Astrocyte of the cerebellum (primary cell): ENCODE measurements at regions not wholly inside any gene's neighbourhood (a gene's known extent, or its start where the extent isn't known, plus 50 kb on each side); places are given as distances from the start of the nearest gene placed in this dataset.

ENCODE experiments used
- DNase-seq: peaks from one replicate; pipeline ENCODE4 v3.0.0-alpha.2; 2011; ENCODE audit warnings: low read depth
- H3K4me3 ChIP-seq: 2 replicates; pipeline ENCODE4 v1.5.1; 2011; ENCODE audit warnings: mild to moderate bottlenecking, low read depth, low read length, moderate library complexity
- CTCF ChIP-seq: IDR thresholded peaks from 2 replicates; pipeline ENCODE4 v1.5.1; 2012; ENCODE audit warnings: low read length, low read depth, moderate library complexity, mild to moderate bottlenecking; ENCODE audit errors: missing control alignments
- in situ Hi-C: cut with HindIII; loops from 2 replicates; pipeline ENCODE4 v1.10.0; 2017; ENCODE audit warnings: low sequenced_read_pairs

- DNase-seq: no peak
- TF ChIP-seq CTCF: no peak
These were observed 1121.8 kb downstream of the ROBO2 start for GRCh38 chr3:78161736-78162135.

GRCh38 chr3:78163379-78163778, 1123.5 kb downstream of the ROBO2 start:
- in situ Hi-C loops: no loop called here
- no peak for DNase-seq
- no peak for TF ChIP-seq CTCF
- no peak overlapping the region for H3K4me3 ChIP-seq

More at GRCh38 chr3:78161736-78162135, 1121.8 kb downstream of the ROBO2 start:
- no peak overlapping the region for H3K4me3 ChIP-seq
- in situ Hi-C loops: no loop called here

GRCh38 chr3:78165876-78166275, 1126.0 kb downstream of the ROBO2 start:
- peak; percentile 31 for TF ChIP-seq CTCF
- in situ Hi-C loops: no loop called here
- H3K4me3 ChIP-seq: no peak overlapping the region
- no peak for DNase-seq

- no peak for TF ChIP-seq CTCF
- DNase-seq: no peak
- in situ Hi-C loops: no loop called here
- no peak overlapping the region for H3K4me3 ChIP-seq
These were observed 1134.9 kb downstream of the ROBO2 start for GRCh38 chr3:78174821-78175220.

- TF ChIP-seq CTCF: no peak
- in situ Hi-C loops: no loop called here
- DNase-seq: no peak
- no peak overlapping the region for H3K4me3 ChIP-seq
These were observed 1137.0 kb downstream of the ROBO2 start for GRCh38 chr3:78176869-78177268.

GRCh38 chr3:78177780-78178179, 1137.9 kb downstream of the ROBO2 start:
- DNase-seq: no peak
- no peak overlapping the region for H3K4me3 ChIP-seq
- in situ Hi-C loops: no loop called here
- no peak for TF ChIP-seq CTCF

GRCh38 chr3:78178209-78178608, 1138.3 kb downstream of the ROBO2 start:
- no peak overlapping the region for H3K4me3 ChIP-seq
- TF ChIP-seq CTCF: no peak
- in situ Hi-C loops: no loop called here
- DNase-seq: no peak
